Sigmoid colon (tissue), 3 donors: ENCODE measurements at regions not wholly inside any gene's neighbourhood (a gene's known extent, or its start where the extent isn't known, plus 50 kb on each side); places are given as distances from the start of the nearest gene placed in this dataset.

Source experiments
- POLR2A ChIP-seq, 2 donors: fragments of 450-650 bp; IDR thresholded peaks; one replicate each; pipeline ENCODE4 v1.6.1; 2016; ENCODE audit warnings: antibody characterized with exemption in 2 of 2, mild to moderate bottlenecking in 2 of 2, moderate library complexity in 2 of 2
- TF ChIP-seq, protein P1 (sequence below), 4 experiments: fragments of 450-650 bp in 3 of 4; fragments of 200-600 bp in 1 of 4; IDR thresholded peaks; one replicate each; pipeline ENCODE4 v1.5.1; 2016 to 2019; ENCODE audit warnings: antibody characterized with exemption in 4 of 4, mild to moderate bottlenecking in 3 of 4, moderate library complexity in 2 of 4

DNA sequence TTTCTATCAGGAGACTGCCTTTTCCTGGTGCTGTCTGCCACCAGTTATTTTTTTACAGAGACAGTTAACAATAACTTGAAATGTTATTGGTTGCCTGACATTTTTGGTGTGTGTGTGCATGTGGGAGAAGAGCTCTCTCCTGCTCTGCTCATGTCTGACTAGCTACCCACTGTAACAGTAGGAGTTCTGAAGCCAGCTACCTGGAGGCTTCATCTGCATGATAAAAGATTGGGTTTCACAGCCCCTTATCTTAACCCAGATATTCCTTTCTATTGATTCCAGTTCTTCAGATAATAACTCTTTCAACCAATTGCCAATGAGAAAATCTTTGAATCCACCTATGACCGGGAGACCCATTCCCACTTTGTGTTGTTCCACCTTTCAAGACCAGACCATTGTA, 237.4 kb upstream of the PPP1R3A start:
- TF ChIP-seq POLR2A (IDR thresholded peaks at IDR 0.05) = no peak
- TF ChIP-seq, protein P1, sequence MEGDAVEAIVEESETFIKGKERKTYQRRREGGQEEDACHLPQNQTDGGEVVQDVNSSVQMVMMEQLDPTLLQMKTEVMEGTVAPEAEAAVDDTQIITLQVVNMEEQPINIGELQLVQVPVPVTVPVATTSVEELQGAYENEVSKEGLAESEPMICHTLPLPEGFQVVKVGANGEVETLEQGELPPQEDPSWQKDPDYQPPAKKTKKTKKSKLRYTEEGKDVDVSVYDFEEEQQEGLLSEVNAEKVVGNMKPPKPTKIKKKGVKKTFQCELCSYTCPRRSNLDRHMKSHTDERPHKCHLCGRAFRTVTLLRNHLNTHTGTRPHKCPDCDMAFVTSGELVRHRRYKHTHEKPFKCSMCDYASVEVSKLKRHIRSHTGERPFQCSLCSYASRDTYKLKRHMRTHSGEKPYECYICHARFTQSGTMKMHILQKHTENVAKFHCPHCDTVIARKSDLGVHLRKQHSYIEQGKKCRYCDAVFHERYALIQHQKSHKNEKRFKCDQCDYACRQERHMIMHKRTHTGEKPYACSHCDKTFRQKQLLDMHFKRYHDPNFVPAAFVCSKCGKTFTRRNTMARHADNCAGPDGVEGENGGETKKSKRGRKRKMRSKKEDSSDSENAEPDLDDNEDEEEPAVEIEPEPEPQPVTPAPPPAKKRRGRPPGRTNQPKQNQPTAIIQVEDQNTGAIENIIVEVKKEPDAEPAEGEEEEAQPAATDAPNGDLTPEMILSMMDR (IDR thresholded peaks at IDR 0.05) = no peak
